Suppressor macrophage treated with lipopolysaccharide for 4 hours (primary cell): ENCODE measurements at regions not wholly inside any gene's neighbourhood (a gene's known extent, or its start where the extent isn't known, plus 50 kb on each side); places are given as distances from the start of the nearest gene placed in this dataset.
A peak's percentile ranks its signal among the peaks of the same experiment; 100 is the strongest.

ENCODE experiments used
- DNase-seq: peaks from one replicate; pipeline ENCODE4 v3.0.0-alpha.2; 2020

DNA sequence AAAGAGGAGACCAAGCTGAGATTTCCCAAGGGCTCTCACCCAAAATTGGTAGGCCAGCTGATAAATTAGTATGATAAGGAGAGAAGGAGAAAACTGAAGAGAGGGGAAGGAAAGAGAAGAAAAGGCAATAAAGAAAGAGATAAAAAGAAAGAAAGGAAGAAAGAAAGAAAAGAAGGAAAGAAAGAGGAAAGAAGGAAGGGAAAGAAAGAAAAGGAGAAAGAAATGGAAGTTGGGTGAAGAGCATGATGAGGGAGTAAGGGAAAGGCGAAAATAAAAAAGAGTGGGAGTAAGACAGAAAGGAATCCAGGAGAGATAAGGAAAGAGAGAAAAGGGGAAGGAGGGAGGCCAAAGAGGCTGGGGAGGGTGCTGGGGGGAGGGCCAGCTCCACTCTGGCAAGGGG lies 95.4 kb downstream of the MRM1 start:
- DNase-seq: no peak

DNA sequence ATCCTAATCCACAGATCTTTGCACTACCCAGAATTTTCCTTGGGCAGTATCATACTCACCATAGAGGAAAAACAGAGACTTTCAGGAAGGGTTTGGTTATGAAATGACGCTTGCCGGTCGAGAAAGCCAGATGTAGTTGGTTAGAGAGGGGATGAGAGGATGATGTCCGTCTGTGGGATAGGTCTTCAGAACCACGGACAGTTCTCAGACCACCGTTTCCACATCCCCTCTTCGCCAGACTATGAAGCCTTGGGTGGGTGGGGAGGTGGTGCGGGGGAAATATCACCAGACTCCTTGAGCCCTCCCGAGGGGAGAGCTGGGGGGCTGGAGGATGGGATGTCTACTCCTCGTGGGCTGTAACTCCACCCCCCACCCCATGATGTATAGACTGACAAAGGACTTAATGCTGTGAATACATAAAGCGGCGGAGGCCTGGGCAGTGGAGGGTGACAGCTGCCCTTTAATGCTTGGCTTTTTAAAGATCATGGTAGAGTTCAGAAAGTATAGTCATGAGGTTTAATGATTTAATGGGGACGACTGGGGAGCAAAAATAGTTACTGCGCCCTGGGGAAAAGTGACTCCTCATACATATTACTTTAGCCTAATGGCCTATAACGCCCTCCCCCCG lies 96.6 kb downstream of the MRM1 start:
- DNase-seq: no peak

DNA sequence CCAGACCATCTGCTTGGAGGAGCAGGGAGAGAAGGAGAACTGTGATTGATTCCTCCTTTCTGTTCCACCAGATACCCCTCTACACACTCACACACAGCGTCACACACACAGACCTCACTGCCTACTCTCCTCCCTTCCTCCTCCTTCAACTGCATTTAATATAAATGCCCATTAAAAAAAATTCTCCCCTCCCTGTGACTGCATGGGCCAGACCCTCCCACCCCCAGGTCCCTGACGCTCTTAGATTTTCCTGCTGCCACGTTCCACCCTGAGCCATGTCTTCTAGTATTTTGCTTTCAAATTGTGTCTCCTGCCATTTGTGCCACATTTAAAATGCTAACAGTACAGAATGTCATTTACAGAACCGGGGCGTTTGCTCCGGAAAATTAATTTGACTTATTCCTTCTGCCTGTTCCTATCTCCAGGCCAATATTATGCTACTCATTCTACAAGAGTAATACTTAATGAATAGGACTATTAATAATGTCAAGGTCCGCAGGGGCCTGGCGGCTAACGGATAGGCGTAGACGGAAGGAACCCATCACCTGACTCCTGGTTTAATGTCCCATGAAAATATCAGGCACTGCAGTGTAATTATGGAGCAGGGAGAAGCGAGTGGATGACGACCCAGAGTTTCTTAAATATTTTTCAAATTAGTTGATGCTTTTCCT lies 100.2 kb downstream of the MRM1 start:
- no peak for DNase-seq

DNA sequence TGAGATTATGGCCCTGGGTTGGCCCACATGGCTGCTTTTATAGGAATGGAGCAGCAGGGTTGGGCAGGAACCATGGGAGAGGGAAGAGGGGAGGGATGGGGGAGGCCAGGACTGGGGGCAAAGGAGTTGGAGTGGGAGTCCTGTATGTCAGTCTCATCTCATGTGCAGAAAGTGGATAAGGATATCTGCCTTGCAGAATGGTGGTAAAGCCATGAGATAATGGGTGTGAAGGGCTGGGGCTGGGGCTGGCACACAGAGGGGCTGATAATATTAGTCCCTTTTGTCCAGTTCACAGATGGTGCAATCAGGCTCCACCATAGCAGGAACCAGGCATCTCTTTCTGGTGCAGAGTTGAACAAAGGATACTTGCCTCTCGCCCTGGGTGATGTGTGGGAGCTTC lies 101.3 kb downstream of the MRM1 start:
- DNase-seq: no peak

DNA sequence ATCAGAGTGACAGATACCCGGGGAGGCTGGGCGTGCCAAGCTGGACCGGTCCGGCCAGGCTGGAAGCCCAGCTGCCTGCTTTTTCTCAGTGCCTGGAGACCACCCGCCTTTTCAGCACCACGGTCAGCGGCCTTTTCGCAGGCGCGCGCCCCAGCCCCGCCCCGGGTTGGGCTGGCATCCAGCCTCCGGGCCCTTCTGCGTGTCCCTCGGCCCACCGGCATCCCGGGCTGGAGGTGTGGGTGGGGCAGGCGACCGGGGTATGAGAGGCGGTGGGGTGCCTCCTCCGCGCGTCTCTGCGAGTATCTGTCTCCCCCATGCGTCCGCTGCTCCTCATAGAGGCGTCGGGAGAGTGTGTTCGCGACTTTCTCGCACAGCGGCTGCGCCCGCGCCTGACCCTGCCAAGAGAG lies 102.5 kb downstream of the MRM1 start:
- DNase-seq: peak; percentile 19

DNA sequence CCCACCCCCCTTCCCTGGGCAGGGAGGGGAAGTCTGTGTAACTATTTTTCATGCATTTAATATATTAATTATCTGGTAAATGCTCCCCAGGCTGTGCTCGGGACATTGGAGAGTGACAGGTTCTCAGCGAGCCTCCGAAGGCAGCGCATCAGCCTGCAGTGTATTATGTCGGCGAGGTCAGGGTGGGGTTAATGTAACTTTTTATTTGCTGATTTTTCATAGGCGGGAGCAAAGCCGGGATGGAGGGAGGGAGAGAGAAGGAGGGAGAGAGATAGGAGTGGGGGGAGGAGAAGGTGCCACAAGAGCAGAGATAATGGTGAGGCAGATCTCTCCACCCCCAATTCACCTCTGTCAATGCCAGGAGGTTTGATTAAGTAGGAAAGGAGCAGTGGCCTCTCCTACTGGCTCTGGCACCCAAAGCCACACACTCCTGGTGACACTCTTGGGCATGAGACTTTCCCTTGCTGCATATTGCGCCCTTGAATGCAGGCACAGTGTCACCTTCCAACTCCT lies 104.0 kb downstream of the MRM1 start:
- no peak for DNase-seq

DNA sequence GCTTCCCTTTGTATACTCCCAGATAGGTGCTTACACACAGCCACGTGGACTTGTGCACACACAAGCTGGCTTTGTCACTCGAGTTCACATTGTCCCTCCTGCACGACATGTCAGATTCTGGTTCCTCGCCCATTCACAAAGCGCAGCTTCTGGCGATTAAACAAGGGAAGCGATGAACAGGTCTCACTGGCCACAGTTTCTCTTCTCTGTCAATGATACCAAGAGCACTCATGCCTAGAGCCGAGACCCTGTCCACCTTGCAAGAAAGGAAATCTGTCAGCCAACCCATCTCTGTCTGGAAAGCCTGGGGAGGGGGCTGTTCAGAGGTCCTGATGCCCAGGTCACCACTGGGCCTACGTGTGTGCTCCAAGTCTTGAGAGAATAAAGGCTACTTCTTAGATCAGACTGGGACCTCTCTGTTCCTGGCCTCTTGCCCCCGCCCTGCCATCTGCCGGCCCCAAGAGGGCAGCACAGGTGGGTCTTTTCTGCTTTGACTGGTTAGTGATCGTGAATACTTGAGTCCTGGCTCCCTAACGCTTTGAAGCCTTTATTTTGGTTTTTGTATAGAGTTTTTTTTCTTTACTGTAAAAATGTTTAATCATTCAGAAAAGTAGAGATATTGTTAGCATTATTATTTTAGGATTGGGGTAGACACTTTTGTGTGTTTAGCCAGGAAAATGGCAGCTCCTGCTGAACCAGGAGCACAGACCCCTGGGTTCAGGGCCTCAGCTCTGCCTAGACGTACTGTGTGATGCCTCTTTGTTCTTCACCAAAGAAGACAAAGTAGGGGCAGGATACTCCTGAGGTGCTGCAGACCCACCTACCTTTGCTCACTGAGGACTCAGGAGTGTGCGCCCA lies 104.7 kb downstream of the MRM1 start:
- DNase-seq: peak; percentile 55

DNA sequence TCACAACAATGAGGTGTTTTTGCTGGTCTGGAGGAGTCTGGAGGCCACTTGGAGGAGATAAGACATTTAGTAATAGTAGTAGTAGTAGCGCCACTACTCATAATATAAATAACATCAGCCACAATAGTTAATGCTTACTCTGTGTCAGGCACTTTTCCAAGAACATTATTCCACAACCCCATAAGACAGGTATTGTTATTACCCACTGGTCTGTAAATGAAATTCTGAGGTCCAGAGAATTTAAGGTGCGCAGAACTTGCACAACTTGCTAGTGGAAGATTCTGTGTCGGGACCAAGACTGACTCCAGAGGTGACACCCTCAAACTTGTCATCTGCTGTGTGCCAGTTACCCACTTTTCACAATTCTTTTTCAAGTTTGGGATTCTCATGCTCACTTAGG lies 106.5 kb downstream of the MRM1 start:
- no peak for DNase-seq

DNA sequence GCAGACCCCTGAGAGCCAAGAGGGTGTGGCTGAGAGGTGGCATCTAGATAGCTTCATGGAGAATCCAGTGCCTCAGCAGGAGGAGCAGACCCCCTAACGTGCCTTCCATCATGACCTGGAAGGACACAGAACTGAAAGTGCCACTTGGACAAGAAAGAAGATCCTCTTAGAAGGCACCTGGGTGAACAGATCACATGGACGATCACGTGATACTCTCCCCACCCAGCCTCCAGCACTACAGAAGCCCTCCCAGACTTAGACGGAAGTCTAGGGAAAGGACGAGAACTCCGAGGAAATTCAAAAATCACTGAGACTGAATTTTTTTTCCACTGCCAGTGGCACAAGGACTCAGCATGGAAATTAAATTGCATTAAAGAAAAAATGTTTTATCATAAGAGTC lies 113.4 kb downstream of the MRM1 start:
- DNase-seq: no peak

DNA sequence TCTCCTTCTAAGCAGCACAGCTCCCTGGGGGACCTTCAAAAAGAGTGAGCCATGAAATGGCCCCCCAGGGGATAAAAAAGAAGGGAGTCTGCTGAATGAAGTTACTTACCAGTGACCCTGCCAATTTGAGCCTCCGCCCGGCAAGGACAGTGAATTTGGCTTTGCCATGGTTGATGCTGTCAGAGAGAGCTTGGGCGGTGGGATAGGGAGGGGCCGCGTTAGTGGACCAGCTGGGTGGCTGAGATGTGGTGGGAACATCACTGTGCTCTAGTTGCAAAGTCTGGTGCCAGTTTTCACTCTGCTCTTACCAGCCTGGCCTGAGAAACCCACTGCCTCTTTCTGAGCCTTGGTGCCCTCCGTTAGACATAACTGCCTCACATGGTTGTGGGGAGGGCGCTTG lies 114.6 kb downstream of the MRM1 start:
- DNase-seq: no peak

DNA sequence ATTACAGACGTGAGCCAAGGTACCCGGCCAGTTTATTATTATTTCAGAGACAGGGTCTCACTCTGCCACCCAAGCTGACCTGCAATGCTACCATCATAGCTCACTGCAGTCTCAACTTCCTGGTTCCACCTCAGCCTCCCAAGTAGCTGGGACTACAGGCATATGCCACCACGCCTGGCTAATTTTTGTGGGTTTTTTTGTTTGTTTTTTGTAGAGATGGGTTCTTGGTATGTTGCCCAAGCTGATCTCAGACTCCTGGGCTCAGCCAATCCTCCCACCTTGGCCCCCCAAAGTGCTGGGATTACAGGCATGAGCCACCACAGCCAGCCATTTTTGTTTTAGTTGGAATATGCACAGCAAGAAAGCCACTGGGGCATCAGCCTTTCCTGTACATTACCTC lies 115.7 kb downstream of the MRM1 start:
- DNase-seq: no peak

DNA sequence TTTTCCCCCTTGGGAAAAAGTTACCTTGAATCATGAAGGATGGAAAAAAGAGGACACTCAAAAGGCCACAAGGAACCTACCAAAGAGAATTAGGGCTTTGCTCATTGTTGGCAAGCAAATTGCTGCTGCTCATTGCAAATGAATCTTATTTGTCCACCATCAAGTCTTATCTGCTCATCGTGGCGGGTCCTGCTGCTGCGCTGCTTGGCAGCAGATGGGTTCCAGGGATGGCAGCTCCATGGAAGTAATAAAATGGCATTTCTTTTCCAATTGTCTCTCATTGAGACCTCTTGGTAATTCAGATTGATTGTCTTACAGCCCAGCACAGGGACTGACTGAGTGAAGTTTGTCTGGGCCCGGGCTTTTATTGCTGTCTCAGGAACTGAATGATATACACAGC lies 118.7 kb downstream of the MRM1 start:
- no peak for DNase-seq

DNA sequence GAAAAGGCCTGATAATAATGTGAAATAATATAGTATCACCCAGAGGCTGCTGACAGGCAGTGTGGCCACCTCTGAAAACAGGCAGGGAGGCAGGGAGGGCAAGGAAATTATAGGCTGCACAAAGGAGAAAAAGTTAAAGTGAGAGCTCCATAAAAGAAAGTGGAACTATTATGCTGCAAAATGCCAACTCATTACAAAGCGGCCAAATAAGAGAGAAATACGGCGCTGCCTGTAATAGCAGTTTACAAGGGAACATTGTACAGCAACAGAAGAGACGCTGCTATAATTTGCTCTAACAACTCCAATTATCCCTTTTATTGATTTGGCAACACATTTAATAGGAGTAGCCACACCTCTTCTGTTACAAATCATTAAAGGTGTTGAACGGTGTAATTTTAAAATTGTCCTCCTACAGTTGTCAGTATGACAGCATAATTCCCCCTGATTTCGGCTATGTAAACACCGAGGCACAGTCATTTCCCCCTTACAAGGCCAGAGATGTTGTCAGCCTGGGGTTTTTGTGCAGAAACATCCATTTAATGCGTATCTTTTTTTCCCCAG lies 120.3 kb downstream of the MRM1 start:
- DNase-seq: peak; percentile 30

DNA sequence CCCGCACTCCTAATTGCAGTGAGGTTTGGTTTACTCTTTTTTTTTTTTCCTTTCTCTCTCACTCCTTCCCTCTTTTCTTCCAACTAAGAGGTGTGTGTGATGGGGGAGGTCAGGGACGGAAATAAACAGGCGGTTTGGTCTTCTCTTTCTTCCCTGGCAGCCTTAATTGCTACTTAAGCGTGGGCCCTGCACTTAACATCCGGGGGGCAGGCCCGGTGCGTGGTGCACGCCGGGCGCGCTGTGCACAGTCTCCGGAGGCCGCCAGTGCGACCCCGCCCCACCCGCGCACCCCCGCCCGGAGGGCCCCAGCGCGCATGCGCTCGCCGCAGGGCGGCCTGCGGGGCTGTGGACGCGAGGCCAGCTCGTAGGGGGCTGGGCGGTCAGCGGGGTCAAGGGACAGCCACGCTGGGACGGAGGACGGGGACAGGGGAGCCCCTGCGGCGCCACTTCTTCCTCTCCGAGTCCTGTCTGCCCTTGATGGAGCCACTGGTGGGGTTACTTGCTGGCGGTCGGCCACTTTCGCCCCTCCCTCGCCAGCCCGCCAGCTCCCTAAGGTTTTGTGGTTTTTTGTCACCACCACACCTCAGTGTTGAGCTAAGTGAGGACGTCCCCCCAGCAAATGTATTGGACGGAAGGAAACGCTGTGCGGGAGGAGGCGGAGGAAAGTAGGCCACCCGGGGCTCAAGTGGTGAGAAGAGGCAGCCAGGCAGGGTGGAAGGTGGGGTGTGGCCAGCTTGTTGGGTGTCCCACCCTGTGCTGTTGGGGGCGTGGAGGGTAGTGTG lies 120.9 kb downstream of the MRM1 start:
- DNase-seq: peak; percentile 23

DNA sequence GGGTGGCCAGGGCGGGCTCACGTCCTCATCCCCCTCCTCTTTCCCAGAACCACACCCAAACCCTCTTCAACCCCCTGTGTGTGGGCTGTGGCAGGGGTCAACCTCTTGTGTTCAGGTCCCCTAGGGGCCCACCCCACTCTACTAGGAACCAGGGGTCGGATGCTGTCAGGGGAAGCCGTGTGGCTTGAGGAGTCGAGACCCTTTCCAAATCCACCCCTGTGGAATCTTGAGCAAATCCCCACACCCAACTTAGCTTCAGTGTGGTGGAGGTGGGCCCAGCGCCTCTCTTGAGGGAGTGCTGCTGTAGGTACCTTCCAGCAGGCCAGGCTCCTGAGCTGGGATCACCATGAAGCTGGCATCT lies 121.5 kb downstream of the MRM1 start:
- DNase-seq: no peak

DNA sequence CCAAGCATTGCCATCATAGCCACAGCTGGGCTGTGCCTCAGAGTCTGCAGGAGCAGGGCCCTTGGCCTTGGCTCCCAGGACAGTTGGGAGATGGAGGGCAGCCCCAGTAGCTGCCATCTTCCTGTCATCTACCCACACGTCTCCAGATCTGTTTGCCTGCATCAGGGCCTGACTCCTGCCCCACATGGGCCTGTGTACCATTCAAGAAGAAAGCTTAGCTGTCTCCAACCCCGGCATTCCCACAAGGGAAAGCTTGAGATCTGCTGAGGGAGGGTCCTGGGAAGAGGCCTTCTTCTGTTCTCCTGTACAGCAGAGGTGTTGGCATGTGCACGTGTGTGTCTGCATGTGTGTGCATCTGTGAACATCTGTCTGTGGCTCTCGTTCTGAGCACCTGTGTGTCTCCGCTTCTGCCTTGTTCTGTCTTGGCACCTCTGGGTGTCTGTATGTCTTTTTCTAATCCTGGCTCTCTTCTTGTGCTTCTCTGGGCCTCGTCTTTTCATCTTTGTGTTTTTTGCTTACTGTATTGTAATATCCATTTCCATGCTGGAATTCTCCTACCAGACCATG lies 122.2 kb downstream of the MRM1 start:
- DNase-seq: no peak

DNA sequence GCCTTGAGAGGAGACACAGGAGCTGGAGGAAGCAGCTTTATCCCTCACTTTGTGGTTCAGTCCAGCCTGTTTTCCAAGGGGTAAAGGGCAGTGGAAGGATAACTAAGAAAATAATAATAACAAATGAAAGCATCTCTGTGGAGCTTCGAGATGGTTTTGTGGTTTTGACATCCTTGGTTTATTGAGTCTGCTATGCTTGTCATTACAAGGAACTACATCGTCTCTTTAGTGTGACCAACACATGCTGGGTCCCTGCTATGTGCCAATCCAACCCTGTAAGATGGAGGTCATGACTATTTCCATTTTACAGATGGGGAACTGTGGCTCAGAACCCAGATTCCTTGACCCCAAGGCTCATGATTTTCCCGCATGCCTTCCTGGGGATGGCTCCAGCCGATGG lies 124.8 kb downstream of the MRM1 start:
- no peak for DNase-seq

DNA sequence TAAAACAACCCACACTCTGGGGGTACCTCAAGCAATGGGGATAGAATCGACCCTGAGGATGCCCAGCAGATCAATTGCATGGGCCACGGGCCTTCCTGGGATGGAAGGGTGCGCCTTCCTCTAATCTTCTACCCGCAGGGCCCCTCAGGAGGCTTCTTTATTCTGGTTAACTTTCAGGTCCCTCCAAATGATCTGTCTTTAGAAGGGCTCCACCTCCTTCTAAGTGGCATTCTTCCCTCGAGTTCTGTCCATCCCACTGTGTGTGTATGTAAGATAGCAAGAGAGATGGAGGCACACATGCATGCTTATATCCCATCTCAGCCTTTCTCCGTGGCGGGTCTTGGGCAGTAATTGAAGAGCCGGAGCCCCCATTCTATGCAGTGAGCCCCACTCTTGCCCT lies 125.7 kb downstream of the MRM1 start:
- DNase-seq: no peak

DNA sequence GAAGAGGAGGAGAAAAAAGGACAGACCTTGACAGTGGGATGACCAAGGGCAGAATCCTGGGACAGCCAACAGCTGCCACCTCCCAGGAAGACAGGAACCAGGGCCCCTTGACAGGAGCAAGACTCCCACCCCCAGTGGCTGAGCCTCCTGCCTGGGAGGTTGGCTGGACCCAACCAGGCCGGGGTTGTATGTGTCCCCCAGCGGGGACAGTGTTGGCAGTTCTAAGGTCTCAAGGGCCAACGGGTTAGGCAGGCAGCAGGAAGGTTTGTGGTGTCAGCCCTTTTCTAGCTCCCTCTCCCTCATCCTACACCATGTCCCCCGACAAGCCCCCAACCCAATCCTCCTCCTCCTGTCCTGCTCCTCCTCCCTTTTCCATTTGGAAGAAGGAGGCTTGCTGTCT lies 126.2 kb downstream of the MRM1 start:
- no peak for DNase-seq

DNA sequence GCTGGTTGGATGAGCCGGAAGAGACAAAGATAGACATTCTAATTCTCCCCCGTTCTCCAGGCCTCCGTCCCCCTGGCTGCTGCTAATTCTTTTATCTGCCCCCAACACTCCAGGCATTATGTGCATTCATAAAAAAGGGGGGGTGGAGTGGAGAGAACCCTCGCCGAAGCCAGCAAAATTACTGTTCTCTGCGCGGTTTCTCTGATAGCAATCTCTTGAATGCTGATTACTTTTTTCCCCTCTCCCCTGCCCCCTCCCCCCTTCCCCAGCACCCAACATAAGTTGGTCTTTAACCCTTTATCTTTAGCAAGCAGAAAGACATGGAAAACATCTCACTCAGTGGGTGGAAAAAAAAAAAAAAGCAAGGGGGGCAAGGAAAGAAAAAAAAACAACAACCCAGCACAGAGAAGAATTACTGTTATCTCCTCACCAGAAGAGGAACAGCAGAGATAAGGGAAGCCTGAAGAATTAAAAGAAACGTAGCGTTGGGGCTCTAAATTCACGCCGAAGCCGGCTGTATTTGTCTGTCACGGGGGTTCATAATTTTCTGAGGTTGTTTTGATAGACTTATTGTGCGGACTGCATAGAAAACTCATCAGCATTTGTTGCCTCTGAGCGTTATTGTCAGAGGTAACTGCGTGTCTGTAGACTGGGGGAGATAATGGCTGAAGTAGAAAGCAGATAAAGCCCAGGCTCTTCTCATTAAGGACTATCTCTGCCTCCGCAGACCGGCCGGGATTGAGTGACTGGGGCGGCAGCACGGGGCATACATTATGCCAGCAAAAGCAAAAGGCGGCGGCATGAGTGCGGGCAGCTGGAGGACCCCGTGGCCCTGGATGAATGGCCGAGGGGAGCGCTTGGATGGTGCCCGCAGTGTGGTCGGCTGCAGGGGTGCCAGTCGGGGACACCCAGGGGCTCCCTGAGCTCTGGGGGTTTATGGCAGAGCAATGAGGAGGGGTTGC lies 126.9 kb downstream of the MRM1 start:
- DNase-seq: no peak

DNA sequence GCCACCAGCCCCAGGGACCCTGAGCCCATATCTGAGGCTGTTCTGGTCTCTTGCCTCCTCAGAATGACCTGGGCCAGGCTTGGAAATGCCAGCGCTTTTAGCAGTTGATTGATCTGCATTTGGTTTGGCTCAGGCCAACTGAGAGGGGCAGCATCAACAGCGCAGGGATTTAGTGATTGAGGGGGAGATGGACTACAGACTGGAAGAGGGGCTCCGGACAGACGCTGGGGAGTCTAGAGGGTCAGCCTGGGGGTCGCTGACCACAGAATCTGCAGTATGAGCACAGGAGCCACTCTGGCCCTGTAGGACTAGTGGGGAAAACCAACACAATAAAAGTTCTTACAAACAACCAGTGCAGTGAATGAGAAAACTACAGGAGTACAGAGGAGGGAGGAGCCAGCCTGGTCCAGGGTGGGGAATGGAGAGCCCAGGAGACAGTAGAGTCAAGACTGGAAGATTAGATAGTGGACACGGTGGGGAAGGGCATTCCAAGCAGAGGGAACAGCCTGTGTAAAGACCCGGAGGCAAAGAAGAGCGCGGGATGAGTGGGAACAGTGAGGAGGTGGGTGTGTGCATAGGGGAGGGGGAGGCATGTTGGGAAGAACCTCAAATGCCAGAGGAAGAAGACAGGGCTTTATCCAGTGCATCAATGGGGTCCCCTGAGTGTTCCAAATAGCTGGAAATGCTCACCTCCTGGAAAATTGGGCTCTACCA lies 128.9 kb downstream of the MRM1 start:
- DNase-seq: no peak
